Aorta (tissue), 5 donors: ENCODE measurements at regions not wholly inside any gene's neighbourhood (a gene's known extent, or its start where the extent isn't known, plus 50 kb on each side); places are given as distances from the start of the nearest gene placed in this dataset.

ENCODE experiments used
- ATAC-seq: fragments of 200-7000 bp; cut with Tn5 transposase; one replicate; pipeline ENCODE4 v1.9.1; 2022; ENCODE audit warnings: moderate library complexity; ENCODE audit not compliant: low FRiP score
- DNase-seq, 2 donors: peaks; one replicate each; pipeline ENCODE4 v3.0.0-alpha.2; 2020
- H3K27ac ChIP-seq, 2 donors: one replicate each; pipeline ENCODE4 v1.5.1; 2013; ENCODE audit warnings: low read length in 2 of 2, mild to moderate bottlenecking in 2 of 2, moderate library complexity in 2 of 2, control low read depth in 1 of 2, inconsistent platforms in 1 of 2, low read depth in 1 of 2
- H3K27me3 ChIP-seq, 2 donors: one replicate each; pipeline ENCODE4 v1.6.1; 2013; ENCODE audit warnings: control low read depth in 1 of 2, low read length in 1 of 2, mild to moderate bottlenecking in 1 of 2, moderate library complexity in 1 of 2; ENCODE audit not compliant: insufficient read depth in 2 of 2, control insufficient read depth in 1 of 2
- H3K36me3 ChIP-seq, 2 donors: one replicate each; pipeline ENCODE4 v1.6.1; 2013; ENCODE audit warnings: control low read depth in 1 of 2, low read length in 1 of 2, mild to moderate bottlenecking in 1 of 2; ENCODE audit not compliant: insufficient read depth in 2 of 2, control insufficient read depth in 1 of 2
- H3K4me1 ChIP-seq, 2 donors: one replicate each; pipeline ENCODE4 v1.6.1; 2013; ENCODE audit warnings: low read length in 2 of 2, control low read depth in 1 of 2, mild to moderate bottlenecking in 1 of 2, moderate library complexity in 1 of 2; ENCODE audit not compliant: insufficient read depth in 2 of 2, control insufficient read depth in 1 of 2
- H3K4me3 ChIP-seq, 2 donors: one replicate each; pipeline ENCODE4 v1.5.1; 2013; ENCODE audit warnings: low read length in 2 of 2, control low read depth in 1 of 2, mild to moderate bottlenecking in 1 of 2
- H3K9me3 ChIP-seq: one replicate; pipeline ENCODE4 v1.6.1; 2013; ENCODE audit warnings: mild to moderate bottlenecking, low read length; ENCODE audit not compliant: control insufficient read depth
- WGBS, 2 donors: extraction: QIAGEN DNeasy Blood & Tissue Kit; methylation state at CpG; one replicate each; pipeline ENCODE4 v1.1.7; 2013; 5-methylcytosine and 5-hydroxymethylcytosine counted together
- intact Hi-C, 2 donors: fragments of 100-400 bp; cut with DNase I; formaldehyde crosslinking; loops; one replicate each; pipeline versions ENCODE4 v1.14.2 to v1.15.0; 2022
- donor health status: healthy with polysubstance abuse.
- donor health status: Bipolar disorder and iron deficiency.
- donor health status: DM: no; HTN: no; CAD: no.
- donor health status: DM: no; HTN: no; CAD: no.
- donor health status: DM: yes; HTN: yes; CAD: no.

- no peaks in the 10 kb centered on the region for H3K36me3 ChIP-seq
- no peaks in the 10 kb centered on the region for H3K9me3 ChIP-seq
- DNase-seq = no peak
- intact Hi-C loops = no loop called here
- H3K4me3 ChIP-seq = no peak overlapping the region
- no peaks in the 10 kb centered on the region for H3K4me1 ChIP-seq
- H3K27me3 ChIP-seq = peaks cover 0 to 2% of the 10 kb centered on the region in 2 donors
- no peak overlapping the region for H3K27ac ChIP-seq
- 76 to 79% methylated on average over 4 of the region's 4 CpGs for WGBS, 2 donors
- no peak for ATAC-seq
Observed at GRCh38 chr2:186991766-186992417, 142.9 kb upstream of the ZSWIM2 start.

- no peak for DNase-seq
- ATAC-seq = no peak
- Histone ChIP-seq H3K27me3 (no peaks in the 10 kb centered on the region), H3K9me3 (no peaks in the 10 kb centered on the region), H3K4me3 (no peak overlapping the region), H3K4me1 (no peaks in the 10 kb centered on the region), H3K27ac (no peak overlapping the region), H3K36me3 (no peaks in the 10 kb centered on the region)
- intact Hi-C loops = no loop called here
- WGBS, 2 donors = 80 to 89% methylated on average over 2 of the region's 2 CpGs
Observed at GRCh38 chr2:186984966-186985365, 136.0 kb upstream of the ZSWIM2 start.

- no peaks in the 10 kb centered on the region for H3K27me3 ChIP-seq
- no peak overlapping the region for H3K27ac ChIP-seq
- 94% methylated on average over 3 of the region's 3 CpGs for WGBS, 2 donors
- H3K4me1 ChIP-seq = no peaks in the 10 kb centered on the region
- ATAC-seq (no peak), DNase-seq (no peak)
- intact Hi-C loops = no loop called here
- H3K9me3 ChIP-seq = no peaks in the 10 kb centered on the region
- H3K4me3 ChIP-seq = no peak overlapping the region
- no peaks in the 10 kb centered on the region for H3K36me3 ChIP-seq
Observed at GRCh38 chr2:186984481-186984880, 135.5 kb upstream of the ZSWIM2 start.

GRCh38 chr2:186980787-186981550 is 132.0 kb upstream of the ZSWIM2 start:
- no peak overlapping the region for H3K4me3 ChIP-seq
- H3K4me1 ChIP-seq = no peaks in the 10 kb centered on the region
- H3K27me3 ChIP-seq = no peaks in the 10 kb centered on the region
- intact Hi-C loops = no loop called here
- 92 to 94% methylated on average over 11 of the region's 11 CpGs for WGBS, 2 donors
- DNase-seq = no peak
- H3K36me3 ChIP-seq = no peaks in the 10 kb centered on the region
- no peak overlapping the region for H3K27ac ChIP-seq
- no peaks in the 10 kb centered on the region for H3K9me3 ChIP-seq
- ATAC-seq = no peak

- ATAC-seq (no peak), DNase-seq (no peak)
- no peaks in the 10 kb centered on the region for H3K27me3 ChIP-seq
- no peak overlapping the region for H3K27ac ChIP-seq
- H3K4me3 ChIP-seq = no peak overlapping the region
- no peaks in the 10 kb centered on the region for H3K36me3 ChIP-seq
- H3K9me3 ChIP-seq = no peaks in the 10 kb centered on the region
- WGBS, 2 donors = 98% methylated on average over 2 of the region's 2 CpGs
- intact Hi-C loops = no loop called here
- H3K4me1 ChIP-seq = no peaks in the 10 kb centered on the region
Observed at GRCh38 chr2:186980117-186980442, 131.1 kb upstream of the ZSWIM2 start.

- WGBS, 2 donors = 91 to 93% methylated on average over 10 of the region's 10 CpGs
- Histone ChIP-seq H3K4me1 (no peaks in the 10 kb centered on the region), H3K27me3 (no peaks in the 10 kb centered on the region), H3K27ac (no peak overlapping the region), H3K36me3 (no peaks in the 10 kb centered on the region), H3K9me3 (no peaks in the 10 kb centered on the region), H3K4me3 (no peak overlapping the region)
- intact Hi-C loops = no loop called here
- ATAC-seq = no peak
- no peak for DNase-seq
Observed at GRCh38 chr2:186979439-186980116, 130.6 kb upstream of the ZSWIM2 start.

GRCh38 chr2:186977433-186978045 is 128.6 kb upstream of the ZSWIM2 start:
- Histone ChIP-seq H3K4me1 (no peaks in the 10 kb centered on the region), H3K4me3 (no peak overlapping the region), H3K36me3 (no peaks in the 10 kb centered on the region), H3K9me3 (no peaks in the 10 kb centered on the region), H3K27me3 (no peaks in the 10 kb centered on the region), H3K27ac (no peak overlapping the region)
- intact Hi-C loops = no loop called here
- DNase-seq = no peak
- 94 to 100% methylated on average over 3 of the region's 3 CpGs for WGBS, 2 donors
- no peak for ATAC-seq

- Histone ChIP-seq H3K36me3 (no peaks in the 10 kb centered on the region), H3K4me3 (no peak overlapping the region), H3K9me3 (no peaks in the 10 kb centered on the region), H3K4me1 (no peaks in the 10 kb centered on the region), H3K27ac (no peak overlapping the region), H3K27me3 (no peaks in the 10 kb centered on the region)
- ATAC-seq (no peak), DNase-seq (no peak)
- intact Hi-C loops = no loop called here
- WGBS, 2 donors = 82 to 84% methylated on average over 5 of the region's 5 CpGs
Observed at GRCh38 chr2:186976329-186976728, 127.4 kb upstream of the ZSWIM2 start.
